T-helper 1 cell treated with Interleukin-12 subunit alpha and Interleukin-12 subunit beta and Interleukin-4 antibody, amounts not matched to agents 30 μg/mL and 1 μg/mL, for 36 hours (primary cell): ENCODE measurements at regions not wholly inside any gene's neighbourhood (a gene's known extent, or its start where the extent isn't known, plus 50 kb on each side); places are given as distances from the start of the nearest gene placed in this dataset.

Source experiments
- H3K27ac Mint-ChIP-seq: one replicate; pipeline ENCODE4 v1.8.0; 2021; ENCODE audit warnings: mild to moderate bottlenecking, mixed read lengths
- H3K27me3 Mint-ChIP-seq: one replicate; pipeline ENCODE4 v1.8.0; 2021; ENCODE audit warnings: low read depth, mixed read lengths
- H3K36me3 Mint-ChIP-seq: one replicate; pipeline ENCODE4 v1.8.0; 2021; ENCODE audit warnings: low read depth, mixed read lengths
- H3K4me1 Mint-ChIP-seq: one replicate; pipeline ENCODE4 v1.8.0; 2021; ENCODE audit warnings: low read depth, mixed read lengths
- H3K4me3 Mint-ChIP-seq: one replicate; pipeline ENCODE4 v1.8.0; 2021; ENCODE audit warnings: mild to moderate bottlenecking, moderate library complexity, mixed read lengths
- H3K9me3 Mint-ChIP-seq: one replicate; pipeline ENCODE4 v1.8.0; 2021; ENCODE audit warnings: mixed read lengths

GRCh38 chr6:9986273-9986672 lies 428.6 kb downstream of the TFAP2A start:
- no peaks in the 10 kb centered on the region for H3K4me1 Mint-ChIP-seq
- H3K36me3 Mint-ChIP-seq: no peaks in the 10 kb centered on the region
- peaks cover 4% of the 10 kb centered on the region for H3K9me3 Mint-ChIP-seq
- H3K4me3 Mint-ChIP-seq: no peak overlapping the region
- H3K27me3 Mint-ChIP-seq: no peaks in the 10 kb centered on the region
- H3K27ac Mint-ChIP-seq: no peak overlapping the region

GRCh38 chr6:9985481-9985880 lies 429.4 kb downstream of the TFAP2A start:
- no peak overlapping the region for H3K4me3 Mint-ChIP-seq
- peaks cover 4% of the 10 kb centered on the region for H3K9me3 Mint-ChIP-seq

GRCh38 chr6:9984607-9985006 lies 430.3 kb downstream of the TFAP2A start:
- peaks cover 4% of the 10 kb centered on the region for H3K9me3 Mint-ChIP-seq
- no peaks in the 10 kb centered on the region for H3K4me1 Mint-ChIP-seq
- H3K27ac Mint-ChIP-seq: no peak overlapping the region

More at GRCh38 chr6:9985481-9985880, 429.4 kb downstream of the TFAP2A start:
- Mint-ChIP-seq H3K36me3 (no peaks in the 10 kb centered on the region), H3K27me3 (no peaks in the 10 kb centered on the region), H3K27ac (no peak overlapping the region), H3K4me1 (no peaks in the 10 kb centered on the region)

GRCh38 chr6:9983168-9983567 lies 431.7 kb downstream of the TFAP2A start:
- Mint-ChIP-seq H3K4me1 (no peaks in the 10 kb centered on the region), H3K4me3 (no peak overlapping the region), H3K9me3 (peaks cover 4% of the 10 kb centered on the region), H3K36me3 (no peaks in the 10 kb centered on the region), H3K27ac (no peak overlapping the region), H3K27me3 (no peaks in the 10 kb centered on the region)

More at GRCh38 chr6:9984607-9985006, 430.3 kb downstream of the TFAP2A start:
- H3K36me3 Mint-ChIP-seq: no peaks in the 10 kb centered on the region
- H3K27me3 Mint-ChIP-seq: no peaks in the 10 kb centered on the region
- H3K4me3 Mint-ChIP-seq: no peak overlapping the region

GRCh38 chr6:9982215-9982614 lies 432.7 kb downstream of the TFAP2A start:
- Mint-ChIP-seq H3K27ac (no peak overlapping the region), H3K27me3 (no peaks in the 10 kb centered on the region), H3K9me3 (peaks cover 4% of the 10 kb centered on the region), H3K36me3 (no peaks in the 10 kb centered on the region), H3K4me1 (no peaks in the 10 kb centered on the region), H3K4me3 (no peak overlapping the region)

GRCh38 chr6:9979996-9980395 lies 434.9 kb downstream of the TFAP2A start:
- H3K27me3 Mint-ChIP-seq: no peaks in the 10 kb centered on the region
- H3K27ac Mint-ChIP-seq: no peak overlapping the region
- H3K4me1 Mint-ChIP-seq: no peaks in the 10 kb centered on the region
- H3K9me3 Mint-ChIP-seq: peaks cover 4% of the 10 kb centered on the region
- H3K4me3 Mint-ChIP-seq: no peak overlapping the region
- no peaks in the 10 kb centered on the region for H3K36me3 Mint-ChIP-seq

GRCh38 chr6:9978480-9978879 lies 436.4 kb downstream of the TFAP2A start:
- Mint-ChIP-seq H3K27ac (no peak overlapping the region), H3K36me3 (no peaks in the 10 kb centered on the region), H3K4me3 (no peak overlapping the region), H3K9me3 (no peaks in the 10 kb centered on the region), H3K27me3 (no peaks in the 10 kb centered on the region), H3K4me1 (no peaks in the 10 kb centered on the region)

GRCh38 chr6:9977411-9977810 lies 437.5 kb downstream of the TFAP2A start:
- no peaks in the 10 kb centered on the region for H3K36me3 Mint-ChIP-seq
- no peaks in the 10 kb centered on the region for H3K4me1 Mint-ChIP-seq
- no peak overlapping the region for H3K4me3 Mint-ChIP-seq
- H3K27me3 Mint-ChIP-seq: no peaks in the 10 kb centered on the region
- H3K27ac Mint-ChIP-seq: no peak overlapping the region
- no peaks in the 10 kb centered on the region for H3K9me3 Mint-ChIP-seq

- no peaks in the 10 kb centered on the region for H3K4me1 Mint-ChIP-seq
- H3K27me3 Mint-ChIP-seq: no peaks in the 10 kb centered on the region
- H3K9me3 Mint-ChIP-seq: peaks cover 3% of the 10 kb centered on the region
- no peak overlapping the region for H3K4me3 Mint-ChIP-seq
- no peak overlapping the region for H3K27ac Mint-ChIP-seq
- H3K36me3 Mint-ChIP-seq: no peaks in the 10 kb centered on the region
Measured at GRCh38 chr6:9961646-9962045, 453.2 kb downstream of the TFAP2A start.

- H3K27ac Mint-ChIP-seq: no peak overlapping the region
- peaks cover 4% of the 10 kb centered on the region for H3K9me3 Mint-ChIP-seq
- H3K4me3 Mint-ChIP-seq: no peak overlapping the region
- no peaks in the 10 kb centered on the region for H3K27me3 Mint-ChIP-seq
- no peaks in the 10 kb centered on the region for H3K36me3 Mint-ChIP-seq
- H3K4me1 Mint-ChIP-seq: no peaks in the 10 kb centered on the region
Measured at GRCh38 chr6:9957215-9957759, 457.6 kb downstream of the TFAP2A start.

- H3K4me3 Mint-ChIP-seq: no peak overlapping the region
Measured at GRCh38 chr6:9948678-9949077, 466.2 kb downstream of the TFAP2A start.

GRCh38 chr6:9943986-9944385 lies 470.9 kb downstream of the TFAP2A start:
- Mint-ChIP-seq H3K4me1 (no peaks in the 10 kb centered on the region), H3K27ac (no peak overlapping the region), H3K36me3 (no peaks in the 10 kb centered on the region), H3K9me3 (peaks cover 17% of the 10 kb centered on the region), H3K4me3 (no peak overlapping the region), H3K27me3 (no peaks in the 10 kb centered on the region)

More at GRCh38 chr6:9948678-9949077, 466.2 kb downstream of the TFAP2A start:
- Mint-ChIP-seq H3K9me3 (peaks cover 13% of the 10 kb centered on the region), H3K36me3 (no peaks in the 10 kb centered on the region), H3K27me3 (no peaks in the 10 kb centered on the region), H3K27ac (no peak overlapping the region), H3K4me1 (no peaks in the 10 kb centered on the region)

- Mint-ChIP-seq H3K9me3 (peaks cover 17% of the 10 kb centered on the region), H3K4me3 (no peak overlapping the region), H3K4me1 (no peaks in the 10 kb centered on the region), H3K27ac (no peak overlapping the region), H3K36me3 (no peaks in the 10 kb centered on the region), H3K27me3 (no peaks in the 10 kb centered on the region)
Measured at GRCh38 chr6:9943026-9943425, 471.8 kb downstream of the TFAP2A start.

- H3K27me3 Mint-ChIP-seq: no peaks in the 10 kb centered on the region
- H3K4me1 Mint-ChIP-seq: no peaks in the 10 kb centered on the region
- H3K27ac Mint-ChIP-seq: no peak overlapping the region
- no peak overlapping the region for H3K4me3 Mint-ChIP-seq
- H3K36me3 Mint-ChIP-seq: no peaks in the 10 kb centered on the region
- peaks cover 17% of the 10 kb centered on the region for H3K9me3 Mint-ChIP-seq
Measured at GRCh38 chr6:9942131-9942530, 472.7 kb downstream of the TFAP2A start.

GRCh38 chr6:9938801-9939200 lies 476.1 kb downstream of the TFAP2A start:
- Mint-ChIP-seq H3K4me1 (no peaks in the 10 kb centered on the region), H3K4me3 (no peak overlapping the region), H3K27ac (no peak overlapping the region), H3K9me3 (peaks cover 3% of the 10 kb centered on the region), H3K36me3 (no peaks in the 10 kb centered on the region), H3K27me3 (no peaks in the 10 kb centered on the region)
